Natural killer cell treated with Interleukin-12 subunit alpha and Interleukin-12 subunit beta and Interleukin-15 and Interleukin-18, amount 100 ng/mL, for 72 hours (primary cell): ENCODE measurements at regions not wholly inside any gene's neighbourhood (a gene's known extent, or its start where the extent isn't known, plus 50 kb on each side); places are given as distances from the start of the nearest gene placed in this dataset.

Experiments
- ATAC-seq, 2 donors: fragments of 150-1000 bp; cut with Tn5 transposase in 1 of 2; sonication (Bioruptor Pico), chemical (Tn5 transposase) in 1 of 2; 2 replicates each; pipeline ENCODE4 v1.10.0; 2021
- DNase-seq: peaks from one replicate; pipeline ENCODE4 v3.0.0; 2022; ENCODE audit warnings: low spot score
- H3K27ac Mint-ChIP-seq, 2 donors: 1 replicate in 1 of 2; 2 replicates in 1 of 2; pipeline ENCODE4 v1.8.0; 2022; ENCODE audit warnings: mixed read lengths in 2 of 2, mild to moderate bottlenecking in 1 of 2, moderate library complexity in 1 of 2
- H3K27me3 Mint-ChIP-seq, 2 donors: 1 replicate in 1 of 2; 2 replicates in 1 of 2; pipeline ENCODE4 v1.8.0; 2022; ENCODE audit warnings: mixed read lengths in 2 of 2
- H3K36me3 Mint-ChIP-seq: one replicate; pipeline ENCODE4 v1.8.0; 2022; ENCODE audit warnings: mixed read lengths
- H3K4me1 Mint-ChIP-seq, 2 donors: 1 replicate in 1 of 2; 2 replicates in 1 of 2; pipeline ENCODE4 v1.8.0; 2022; ENCODE audit warnings: low read depth in 2 of 2, mixed read lengths in 2 of 2, mild to moderate bottlenecking in 1 of 2
- H3K4me3 Mint-ChIP-seq: one replicate; pipeline ENCODE4 v1.8.0; 2022; ENCODE audit warnings: mixed read lengths
- H3K9me3 Mint-ChIP-seq: 2 replicates; pipeline ENCODE4 v1.8.0; 2022; ENCODE audit warnings: mixed read lengths

GRCh38 chr12:125744201-125744600 is 679.0 kb downstream of the AACS start:
- ATAC-seq: no peak
- Mint-ChIP-seq H3K36me3 (no peaks in the 10 kb centered on the region), H3K27me3 (no peaks in the 10 kb centered on the region), H3K9me3 (peaks cover 14% of the 10 kb centered on the region), H3K27ac (no peak overlapping the region), H3K4me1 (no peaks in the 10 kb centered on the region), H3K4me3 (no peak overlapping the region)
- no peak for DNase-seq

DNA sequence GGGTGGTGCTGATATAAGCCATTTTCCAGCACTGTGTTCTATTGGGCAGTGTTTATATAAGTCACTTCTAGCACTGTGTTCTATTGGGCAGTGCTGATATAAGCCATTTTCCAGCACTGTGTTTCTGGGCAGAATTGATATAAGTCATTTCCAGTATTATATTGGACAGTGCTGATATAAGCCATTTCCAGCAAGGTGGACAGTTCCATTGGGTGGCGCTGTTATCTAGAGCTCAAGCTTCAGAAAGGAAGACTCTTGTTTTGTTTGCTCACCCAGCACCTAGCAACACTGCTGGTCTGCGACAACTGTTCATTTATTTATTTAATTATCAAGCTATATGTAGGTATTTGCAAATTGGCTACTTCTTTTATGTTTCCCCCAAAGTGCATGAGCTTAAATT is 690.3 kb downstream of the AACS start:
- ATAC-seq (no peak), DNase-seq (no peak)
- Mint-ChIP-seq H3K4me1 (no peaks in the 10 kb centered on the region), H3K27ac (no peak overlapping the region), H3K27me3 (no peaks in the 10 kb centered on the region), H3K4me3 (no peak overlapping the region), H3K36me3 (no peaks in the 10 kb centered on the region), H3K9me3 (peaks cover 13% of the 10 kb centered on the region)

DNA sequence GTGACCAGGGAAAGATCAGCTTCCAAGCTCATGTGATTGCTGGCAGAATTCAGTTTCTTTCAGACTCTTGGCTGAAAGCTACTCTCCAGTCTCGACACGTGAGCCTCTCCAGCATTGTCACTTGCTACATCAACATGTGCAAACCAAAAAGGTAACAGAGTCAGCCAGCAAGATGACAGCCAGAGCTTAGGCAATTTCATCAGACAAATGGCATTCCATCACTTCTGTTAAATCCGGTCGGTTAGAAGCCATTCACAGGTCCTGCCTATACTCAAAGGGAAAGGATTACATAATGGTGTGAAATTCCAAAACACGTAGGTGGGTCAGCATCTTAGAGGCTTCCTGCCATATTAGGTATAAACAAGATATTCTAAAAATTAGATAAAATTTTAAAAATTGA is 700.9 kb downstream of the AACS start:
- H3K36me3 Mint-ChIP-seq: no peaks in the 10 kb centered on the region
- H3K4me1 Mint-ChIP-seq: no peaks in the 10 kb centered on the region
- no peaks in the 10 kb centered on the region for H3K27me3 Mint-ChIP-seq

DNA sequence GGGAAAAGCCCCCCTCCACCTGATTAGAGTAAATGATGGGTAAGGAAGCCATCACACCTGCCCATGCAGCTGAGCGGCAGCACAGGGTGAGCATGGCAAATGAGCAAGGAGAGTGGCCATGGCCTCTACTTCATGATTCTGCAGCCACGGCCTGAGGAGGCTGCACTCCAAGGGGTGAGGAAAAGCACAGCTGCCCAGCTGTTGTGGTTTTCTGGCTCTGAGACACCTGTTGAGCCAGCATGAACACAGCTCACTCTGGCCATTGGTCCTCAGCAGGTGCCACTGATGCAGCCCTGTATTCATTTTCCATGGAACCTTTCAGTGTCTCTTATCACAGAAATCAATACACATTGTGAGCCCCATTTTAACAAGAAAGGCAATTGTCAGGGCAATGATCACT is 707.2 kb downstream of the AACS start:
- H3K36me3 Mint-ChIP-seq: no peaks in the 10 kb centered on the region
- no peak overlapping the region for H3K27ac Mint-ChIP-seq
- DNase-seq: no peak
- H3K27me3 Mint-ChIP-seq: no peaks in the 10 kb centered on the region
- peaks cover 6% of the 10 kb centered on the region for H3K9me3 Mint-ChIP-seq
- no peak for ATAC-seq
- H3K4me3 Mint-ChIP-seq: no peak overlapping the region
- no peaks in the 10 kb centered on the region for H3K4me1 Mint-ChIP-seq

More for the DNA sequence above, 700.9 kb downstream of the AACS start:
- no peak for DNase-seq
- no peak overlapping the region for H3K27ac Mint-ChIP-seq
- no peak for ATAC-seq
- no peaks in the 10 kb centered on the region for H3K9me3 Mint-ChIP-seq
- no peak overlapping the region for H3K4me3 Mint-ChIP-seq

DNA sequence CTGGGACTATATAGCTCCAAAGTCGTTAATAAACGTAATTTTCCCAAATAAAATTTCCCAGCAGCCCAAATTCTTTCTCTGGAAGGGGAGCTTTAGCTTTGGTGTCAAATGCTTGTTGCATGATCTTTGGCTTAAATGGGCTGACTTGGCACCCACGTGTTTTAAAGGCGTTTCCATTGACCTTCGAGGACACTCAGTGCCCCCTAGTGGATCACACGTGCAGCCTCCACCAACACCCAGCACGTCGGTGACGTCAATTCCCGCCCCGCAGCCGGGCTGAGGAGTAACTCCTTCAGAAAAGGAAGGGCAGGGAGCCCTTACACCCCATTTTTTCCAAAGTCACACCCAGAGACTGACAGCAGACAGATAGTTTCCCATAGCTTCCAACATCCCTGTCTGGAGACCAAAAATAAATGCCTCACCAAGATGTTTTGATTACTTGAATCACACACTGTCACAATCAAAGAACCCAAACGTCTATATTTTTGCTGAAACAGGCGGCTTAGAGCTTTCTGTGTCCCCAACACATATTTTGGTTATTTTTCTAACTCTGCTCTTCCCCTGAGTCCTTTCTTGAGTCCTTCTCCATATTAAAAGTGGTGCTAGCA is 707.9 kb downstream of the AACS start:
- Mint-ChIP-seq H3K27me3 (no peaks in the 10 kb centered on the region), H3K4me3 (no peak overlapping the region), H3K9me3 (peaks cover 7% of the 10 kb centered on the region), H3K4me1 (no peaks in the 10 kb centered on the region), H3K36me3 (no peaks in the 10 kb centered on the region), H3K27ac (no peak overlapping the region)
- ATAC-seq (no peak), DNase-seq (no peak)

DNA sequence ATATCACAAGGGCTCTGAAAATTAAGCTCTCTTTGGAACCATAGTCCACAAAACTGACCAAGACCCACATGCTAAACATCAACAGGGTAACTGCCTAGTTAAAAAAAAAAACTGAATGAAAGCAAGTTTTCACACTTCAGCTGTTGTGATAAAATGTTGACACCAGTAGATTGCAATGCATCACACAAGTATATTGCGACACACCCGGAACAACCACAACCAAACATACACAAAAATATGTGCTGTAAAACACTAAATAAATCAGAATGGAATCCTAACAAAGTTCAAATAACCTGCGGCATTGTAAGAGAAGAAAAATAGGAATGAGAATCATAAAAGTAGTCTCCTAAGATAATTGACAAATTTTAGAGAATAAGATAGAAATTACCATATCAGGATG is 710.3 kb downstream of the AACS start:
- no peaks in the 10 kb centered on the region for H3K4me1 Mint-ChIP-seq
- H3K9me3 Mint-ChIP-seq: peaks cover 10% of the 10 kb centered on the region
- no peak overlapping the region for H3K27ac Mint-ChIP-seq
- DNase-seq: no peak
- no peaks in the 10 kb centered on the region for H3K27me3 Mint-ChIP-seq
- H3K36me3 Mint-ChIP-seq: no peaks in the 10 kb centered on the region
- H3K4me3 Mint-ChIP-seq: no peak overlapping the region
- no peak for ATAC-seq

DNA sequence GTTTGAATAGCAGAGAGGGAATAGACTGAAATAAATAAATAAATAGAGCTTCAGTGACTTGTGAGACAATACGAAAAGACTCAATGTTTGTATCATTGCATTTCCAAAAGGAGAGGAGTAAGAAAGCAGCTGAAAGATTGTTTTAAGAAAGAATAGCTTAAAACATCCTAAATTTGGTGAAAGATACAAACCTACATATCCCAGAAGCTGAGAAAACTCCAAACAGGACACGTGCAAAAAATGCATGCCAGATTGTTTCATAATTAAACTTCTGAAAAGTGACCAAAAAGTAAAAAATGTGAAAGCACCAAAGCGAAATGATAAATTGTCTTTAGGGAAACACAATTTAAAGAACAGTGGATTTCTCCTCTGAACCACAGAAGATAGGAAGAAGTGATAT is 711.0 kb downstream of the AACS start:
- Mint-ChIP-seq H3K27ac (no peak overlapping the region), H3K27me3 (no peaks in the 10 kb centered on the region), H3K36me3 (no peaks in the 10 kb centered on the region), H3K4me1 (no peaks in the 10 kb centered on the region), H3K9me3 (peaks cover 10% of the 10 kb centered on the region), H3K4me3 (no peak overlapping the region)
- ATAC-seq (no peak), DNase-seq (no peak)

GRCh38 chr12:125786143-125786542 is 720.9 kb downstream of the AACS start:
- no peak for DNase-seq
- Mint-ChIP-seq H3K4me3 (no peak overlapping the region), H3K27ac (no peak overlapping the region), H3K9me3 (peaks cover 5% of the 10 kb centered on the region), H3K36me3 (no peaks in the 10 kb centered on the region), H3K27me3 (no peaks in the 10 kb centered on the region), H3K4me1 (no peaks in the 10 kb centered on the region)
- ATAC-seq: no peak

- DNase-seq (no peak), ATAC-seq (no peak)
- peaks cover 10% of the 10 kb centered on the region for H3K9me3 Mint-ChIP-seq
- no peak overlapping the region for H3K27ac Mint-ChIP-seq
- H3K36me3 Mint-ChIP-seq: no peaks in the 10 kb centered on the region
- no peaks in the 10 kb centered on the region for H3K27me3 Mint-ChIP-seq
- H3K4me1 Mint-ChIP-seq: no peaks in the 10 kb centered on the region
- no peak overlapping the region for H3K4me3 Mint-ChIP-seq
Observed at GRCh38 chr12:125794401-125794800, 729.2 kb downstream of the AACS start.

- no peak for ATAC-seq
- Mint-ChIP-seq H3K27ac (no peak overlapping the region), H3K36me3 (no peaks in the 10 kb centered on the region), H3K27me3 (no peaks in the 10 kb centered on the region), H3K9me3 (peaks cover 7% of the 10 kb centered on the region), H3K4me3 (no peak overlapping the region), H3K4me1 (no peaks in the 10 kb centered on the region)
- DNase-seq: no peak
Observed at GRCh38 chr12:125797421-125798175, 732.4 kb downstream of the AACS start.

DNA sequence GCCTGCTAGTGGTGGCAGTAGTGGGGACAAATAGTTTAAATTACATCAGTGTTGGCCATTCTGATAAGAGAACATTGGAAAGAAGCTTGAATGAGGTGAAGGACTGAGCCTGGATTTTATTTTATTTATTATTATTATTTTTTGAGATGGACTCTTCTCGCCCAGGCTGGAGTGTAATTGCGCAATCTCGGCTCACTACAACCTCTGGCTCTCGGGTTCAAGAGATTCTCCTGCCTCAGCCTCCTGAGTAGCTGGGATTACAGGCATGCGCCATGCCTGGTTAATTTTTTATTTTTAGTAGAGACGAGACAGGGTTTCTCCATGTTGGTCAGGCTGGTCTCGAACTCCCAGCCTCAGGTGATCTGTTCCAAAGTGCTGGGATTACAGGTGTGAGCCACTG is 739.4 kb downstream of the AACS start:
- ATAC-seq (no peak), DNase-seq (no peak)
- H3K4me3 Mint-ChIP-seq: no peak overlapping the region
- no peak overlapping the region for H3K27ac Mint-ChIP-seq
- no peaks in the 10 kb centered on the region for H3K27me3 Mint-ChIP-seq
- no peaks in the 10 kb centered on the region for H3K36me3 Mint-ChIP-seq
- peaks cover 6% of the 10 kb centered on the region for H3K9me3 Mint-ChIP-seq
- no peaks in the 10 kb centered on the region for H3K4me1 Mint-ChIP-seq

- Mint-ChIP-seq H3K4me1 (no peaks in the 10 kb centered on the region), H3K36me3 (peaks cover 5% of the 10 kb centered on the region), H3K27ac (no peak overlapping the region), H3K27me3 (no peaks in the 10 kb centered on the region), H3K9me3 (peaks cover 3% of the 10 kb centered on the region), H3K4me3 (no peak overlapping the region)
- DNase-seq: no peak
- ATAC-seq: no peak
Observed at GRCh38 chr12:125824276-125824675, 759.0 kb downstream of the AACS start.

GRCh38 chr12:125835852-125836251 is 770.6 kb downstream of the AACS start:
- peaks cover 6% of the 10 kb centered on the region for H3K9me3 Mint-ChIP-seq
- no peaks in the 10 kb centered on the region for H3K27me3 Mint-ChIP-seq
- H3K36me3 Mint-ChIP-seq: no peaks in the 10 kb centered on the region
- no peak overlapping the region for H3K4me3 Mint-ChIP-seq
- no peaks in the 10 kb centered on the region for H3K4me1 Mint-ChIP-seq
- no peak for ATAC-seq
- no peak for DNase-seq
- no peak overlapping the region for H3K27ac Mint-ChIP-seq

- peaks cover 6% of the 10 kb centered on the region for H3K9me3 Mint-ChIP-seq
- no peak for ATAC-seq
Observed at GRCh38 chr12:125836647-125837046, 771.4 kb downstream of the AACS start.

DNA sequence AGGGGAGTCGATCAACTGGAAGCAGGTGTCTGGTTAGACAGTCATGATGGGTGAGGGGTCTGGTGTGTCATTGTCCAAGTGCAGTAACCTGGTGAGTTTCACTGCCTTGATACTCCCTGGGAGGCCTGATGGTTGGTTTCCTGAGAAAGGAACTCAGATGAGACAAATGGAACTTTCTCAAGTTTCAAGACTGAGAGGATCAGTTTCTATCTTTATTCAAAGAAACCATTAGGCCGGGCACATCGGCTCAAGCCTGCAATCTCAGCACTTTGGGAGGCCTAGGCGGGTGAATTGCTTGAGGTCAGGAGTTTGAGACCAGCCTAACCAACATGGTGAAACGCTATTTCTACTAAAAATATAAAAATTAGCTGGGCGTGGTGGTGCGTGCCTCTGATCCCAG is 776.1 kb downstream of the AACS start:
- H3K4me3 Mint-ChIP-seq: no peak overlapping the region
- H3K36me3 Mint-ChIP-seq: no peaks in the 10 kb centered on the region
- H3K27ac Mint-ChIP-seq: no peak overlapping the region
- H3K27me3 Mint-ChIP-seq: no peaks in the 10 kb centered on the region
- DNase-seq (no peak), ATAC-seq (no peak)
- H3K4me1 Mint-ChIP-seq: no peaks in the 10 kb centered on the region
- peaks cover 8% of the 10 kb centered on the region for H3K9me3 Mint-ChIP-seq

More at GRCh38 chr12:125836647-125837046, 771.4 kb downstream of the AACS start:
- no peak for DNase-seq
- H3K4me3 Mint-ChIP-seq: no peak overlapping the region
- no peaks in the 10 kb centered on the region for H3K36me3 Mint-ChIP-seq
- H3K27ac Mint-ChIP-seq: no peak overlapping the region
- no peaks in the 10 kb centered on the region for H3K27me3 Mint-ChIP-seq
- H3K4me1 Mint-ChIP-seq: no peaks in the 10 kb centered on the region
